GM21786 (cell line): ENCODE measurements at regions not wholly inside any gene's neighbourhood (a gene's known extent, or its start where the extent isn't known, plus 50 kb on each side); places are given as distances from the start of the nearest gene placed in this dataset.

Experiments
- ATAC-seq: cut with Tn5 transposase; IDR thresholded peaks from one replicate; pipeline ENCODE4 v1.9.1; 2021; ENCODE audit not compliant: unreplicated experiment

DNA sequence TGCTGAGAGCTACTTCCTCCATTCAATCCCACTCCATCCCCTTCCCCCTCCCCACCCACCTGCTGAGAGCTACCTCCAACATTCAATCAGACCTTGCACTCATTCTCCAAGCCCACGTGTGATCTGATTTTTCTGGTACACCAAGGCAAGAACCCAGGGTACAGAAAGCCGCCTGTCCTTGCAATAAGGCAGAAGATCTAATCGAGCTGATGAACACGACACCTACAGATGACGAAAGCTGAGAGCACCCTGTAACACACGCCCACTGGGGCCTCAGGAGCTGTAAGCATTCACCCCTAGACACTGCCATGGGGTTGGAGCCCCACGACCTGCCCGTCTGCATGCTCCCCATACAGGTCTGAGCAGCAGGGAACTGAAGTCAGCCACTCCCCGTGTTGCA is 58.3 kb downstream of the TRIML1 start:
- ATAC-seq = no peak

DNA sequence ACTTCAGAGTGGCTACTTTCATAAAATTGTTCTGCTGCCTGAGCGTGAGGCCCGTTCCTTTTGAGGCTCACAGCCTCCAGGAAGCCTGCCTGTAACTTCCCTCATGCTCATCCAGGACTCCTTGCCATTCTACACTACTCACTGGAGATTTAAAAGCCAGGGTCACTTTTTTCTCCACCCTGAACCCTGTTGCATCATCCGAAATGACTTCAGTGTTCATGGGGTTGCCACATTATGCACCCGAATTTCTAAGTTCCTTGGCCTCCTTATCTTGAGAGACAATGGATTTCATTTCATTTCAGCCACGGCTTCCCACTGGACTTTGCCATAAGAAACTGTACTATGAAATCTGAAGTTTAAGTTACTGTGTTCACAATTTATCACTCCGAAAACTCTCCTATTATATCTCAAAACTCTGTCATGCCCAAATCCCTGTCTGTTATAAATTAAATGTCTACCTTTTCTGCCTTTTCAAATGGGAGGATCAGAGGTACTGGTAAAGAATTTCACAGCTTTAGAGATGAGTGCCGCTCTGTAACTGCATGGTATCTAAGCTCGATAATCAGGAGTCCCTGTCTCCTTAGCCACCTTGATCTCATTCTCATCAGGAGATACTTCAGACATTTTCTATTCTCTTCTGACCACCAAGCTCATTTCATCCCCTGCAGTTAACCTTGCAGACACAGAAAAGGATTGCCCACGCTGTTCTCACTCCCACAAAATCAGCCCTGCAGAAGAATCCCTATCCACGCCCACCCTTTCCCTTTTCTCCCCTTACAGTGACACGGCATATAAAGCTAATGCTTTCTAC is 59.9 kb downstream of the TRIML1 start:
- no peak for ATAC-seq

GRCh38 chr4:188201851-188202250 is 62.6 kb downstream of the TRIML1 start:
- no peak for ATAC-seq

GRCh38 chr4:188206783-188207182 is 67.5 kb downstream of the TRIML1 start:
- ATAC-seq = no peak

DNA sequence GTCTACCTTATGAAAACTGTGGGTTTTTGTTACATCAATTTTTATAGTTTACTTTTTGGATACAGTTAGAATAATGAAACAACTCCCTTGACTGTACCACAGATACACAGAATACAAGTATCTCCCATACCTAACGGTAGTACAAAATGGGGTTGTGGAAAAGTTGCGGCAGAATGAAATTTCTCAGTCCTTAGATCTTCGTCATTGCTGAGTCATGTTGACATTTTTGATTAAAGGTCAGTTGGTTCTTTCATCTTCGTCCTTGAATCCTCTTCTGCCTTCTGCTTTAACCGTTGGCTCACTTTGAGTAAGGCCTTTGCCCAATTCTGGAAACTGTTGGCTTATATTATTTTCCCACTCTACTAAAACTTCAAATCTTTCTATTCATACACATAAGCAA is 75.6 kb downstream of the TRIML1 start:
- no peak for ATAC-seq

DNA sequence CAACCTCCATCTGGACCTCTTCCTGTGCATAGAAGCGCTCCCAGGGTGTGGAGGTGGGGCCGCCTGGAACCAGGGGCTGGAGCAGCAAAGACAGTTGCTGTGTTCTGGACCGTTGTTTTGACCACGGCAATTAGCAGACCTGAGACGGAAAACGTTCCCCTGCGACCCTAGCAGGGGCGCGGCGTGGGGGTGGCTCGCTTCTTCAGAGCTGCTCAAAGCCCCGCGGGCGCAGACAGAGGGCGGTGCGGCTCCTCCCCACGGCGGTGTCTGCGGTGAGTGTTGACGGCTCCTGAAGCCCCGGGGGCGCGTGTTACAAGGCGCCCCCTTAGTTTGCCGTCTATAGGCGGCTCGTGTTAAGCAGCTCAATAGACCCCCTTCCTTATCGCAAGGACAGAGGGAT is 79.2 kb downstream of the TRIML1 start:
- ATAC-seq = no peak

GRCh38 chr4:188220006-188220405 is 80.8 kb downstream of the TRIML1 start:
- ATAC-seq = no peak

DNA sequence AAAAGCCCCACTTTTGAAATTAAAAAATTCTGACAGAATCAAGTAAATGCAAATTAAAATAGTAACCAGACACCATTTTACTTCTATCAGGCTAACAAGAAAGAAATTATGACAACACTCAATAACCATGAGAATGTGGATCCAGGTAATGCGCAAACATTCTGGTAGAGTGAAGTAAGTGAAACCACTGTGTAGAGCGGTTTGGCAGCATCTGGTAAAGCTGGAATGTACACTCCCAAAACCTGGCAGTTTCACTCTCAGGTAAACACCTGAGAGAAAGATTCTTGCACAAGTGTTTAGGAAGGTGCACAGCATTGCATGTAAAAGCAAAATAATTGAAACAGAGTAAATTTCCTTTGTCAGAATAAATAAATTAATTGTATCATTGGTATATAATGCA is 81.8 kb downstream of the TRIML1 start:
- ATAC-seq = no peak

DNA sequence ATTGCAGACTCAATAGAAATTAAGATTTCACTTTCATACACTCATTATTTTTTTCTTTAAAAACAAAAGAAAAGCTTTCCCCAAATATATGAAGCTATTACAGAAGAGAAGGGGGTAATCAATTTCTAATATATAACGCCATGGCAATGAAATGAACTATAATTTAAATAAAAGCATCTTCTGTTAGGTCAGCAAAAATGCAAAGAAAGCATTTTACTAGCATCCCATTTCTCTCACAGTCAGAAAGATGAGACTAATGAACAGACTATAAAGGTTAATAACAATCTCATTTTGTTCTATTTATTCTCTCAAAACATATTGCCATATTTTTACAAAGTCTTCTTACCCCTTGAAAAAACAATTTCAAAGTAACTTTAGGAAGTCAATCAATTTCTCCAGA is 89.0 kb downstream of the TRIML1 start:
- no peak for ATAC-seq

GRCh38 chr4:188232428-188232827 is 93.2 kb downstream of the TRIML1 start:
- ATAC-seq = no peak

DNA sequence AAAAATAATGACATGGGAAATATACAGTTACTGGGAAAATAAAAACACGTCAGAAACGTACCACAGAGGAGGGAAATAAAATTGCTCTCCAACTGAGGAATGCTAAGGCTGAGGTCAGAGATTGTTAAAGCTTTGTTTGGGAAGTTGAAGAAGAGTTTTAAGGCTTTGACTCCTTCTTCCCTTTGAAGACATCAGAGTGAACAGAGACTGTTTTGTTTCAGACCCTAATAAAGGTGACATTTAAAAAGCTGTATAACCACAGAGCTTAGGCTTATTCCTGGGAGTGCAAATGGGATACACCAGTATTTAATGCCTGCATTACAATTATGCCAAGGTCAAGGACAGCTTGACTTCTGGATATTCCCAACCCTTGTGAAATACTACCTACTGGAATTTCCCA is 102.8 kb downstream of the TRIML1 start:
- no peak for ATAC-seq

- no peak for ATAC-seq
These were observed 106.4 kb downstream of the TRIML1 start for GRCh38 chr4:188245651-188246050.

- no peak for ATAC-seq
These were observed 107.2 kb downstream of the TRIML1 start for GRCh38 chr4:188246488-188246887.

- ATAC-seq = no peak
These were observed 115.0 kb downstream of the TRIML1 start for GRCh38 chr4:188254211-188254610.

DNA sequence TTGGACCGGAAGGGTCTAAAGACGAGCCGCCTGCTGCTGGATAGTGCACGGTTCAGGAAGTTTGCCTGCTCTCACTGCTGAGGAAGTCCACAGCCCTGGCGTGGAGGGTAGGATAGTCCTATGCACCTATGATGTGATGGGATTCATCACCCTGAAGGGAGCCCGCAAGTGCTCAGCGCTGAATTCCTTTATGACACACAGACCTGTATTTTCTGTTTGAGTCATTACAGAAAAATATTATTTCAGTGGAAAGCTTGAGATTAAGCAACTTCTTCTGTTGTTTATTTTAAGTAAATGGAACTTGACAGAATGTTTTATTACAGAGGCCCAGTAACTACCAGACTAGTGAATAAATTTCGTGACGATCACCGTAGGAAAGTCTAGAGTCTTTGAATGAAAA is 123.2 kb downstream of the TRIML1 start:
- no peak for ATAC-seq

DNA sequence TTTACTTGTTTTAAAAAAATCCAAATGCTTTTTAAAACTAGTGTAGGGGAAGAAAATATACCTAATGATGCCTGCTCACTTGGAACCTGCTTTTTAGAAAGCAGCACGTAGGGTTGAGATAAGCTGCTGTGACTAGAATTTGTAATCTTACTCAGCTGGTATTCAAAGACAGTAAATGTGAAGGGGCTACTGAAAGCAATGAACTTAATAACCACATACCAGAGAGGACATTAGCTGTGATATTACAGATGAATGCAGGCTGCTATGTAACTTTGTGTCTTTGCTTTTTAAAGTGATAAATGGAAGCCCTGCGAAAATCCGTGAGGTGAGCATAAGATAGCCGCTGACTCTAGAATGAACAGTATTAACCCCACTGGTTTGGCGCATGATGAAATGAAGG is 124.1 kb downstream of the TRIML1 start:
- no peak for ATAC-seq

DNA sequence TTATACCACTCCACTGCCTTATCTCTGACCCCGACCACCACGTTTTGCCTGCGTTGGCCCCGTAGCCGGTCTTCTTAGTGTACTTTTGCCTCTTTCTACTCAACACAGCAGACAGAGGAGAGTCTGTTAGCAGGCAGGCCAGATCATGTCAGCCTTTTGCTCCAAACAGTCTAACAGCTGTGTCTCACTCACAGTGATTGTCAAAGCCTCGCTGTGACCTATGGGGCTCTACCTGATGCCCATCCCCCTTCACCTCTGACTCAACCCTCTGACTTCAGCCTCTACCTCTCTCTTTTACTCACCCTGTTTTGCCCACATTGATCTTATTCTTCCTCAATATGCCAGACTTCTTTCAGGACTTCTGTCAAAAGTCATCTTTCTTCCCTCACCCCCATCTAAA is 127.1 kb downstream of the TRIML1 start:
- no peak for ATAC-seq

- no peak for ATAC-seq
These were observed 129.1 kb downstream of the TRIML1 start for GRCh38 chr4:188268131-188268908.

DNA sequence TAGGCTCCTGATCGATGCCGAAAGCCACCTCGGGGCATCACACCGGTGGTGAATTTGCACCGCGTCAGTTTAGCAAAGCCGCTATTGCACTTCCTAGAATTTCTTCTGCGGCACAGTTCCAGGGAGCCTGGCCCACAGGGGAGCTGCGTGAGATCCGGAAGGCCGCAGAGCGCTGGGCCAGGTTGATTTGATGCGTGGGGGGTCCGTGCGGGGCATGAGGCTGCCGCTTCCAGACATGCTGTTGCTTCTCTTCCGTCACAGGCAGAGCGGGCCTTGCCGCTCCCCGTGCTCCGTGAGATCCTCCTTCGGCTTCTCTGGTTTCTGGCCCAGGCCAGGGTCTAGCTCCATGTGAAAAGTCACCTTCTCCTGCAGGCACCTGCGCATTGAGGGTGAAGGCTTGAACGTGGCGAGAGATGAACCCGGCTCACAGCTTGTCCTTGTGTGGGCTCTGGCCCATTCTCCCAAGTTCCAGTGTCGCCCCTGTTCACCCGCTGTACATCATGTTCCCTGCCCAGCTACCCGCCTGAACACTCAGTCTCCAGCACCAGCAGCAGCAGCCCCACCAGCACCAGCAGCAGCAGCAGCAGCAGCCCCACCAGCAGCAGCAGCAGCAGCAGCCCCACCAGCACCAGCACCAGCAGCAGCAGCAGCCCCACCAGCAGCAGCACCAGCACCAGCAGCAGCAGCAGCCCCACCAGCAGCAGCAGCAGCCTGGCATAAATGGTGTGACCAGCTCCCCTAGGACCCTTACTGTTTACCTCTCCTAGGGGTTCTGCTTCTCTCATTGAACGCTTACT is 131.2 kb downstream of the TRIML1 start:
- ATAC-seq = no peak

GRCh38 chr4:188275686-188276085 is 136.4 kb downstream of the TRIML1 start:
- no peak for ATAC-seq

DNA sequence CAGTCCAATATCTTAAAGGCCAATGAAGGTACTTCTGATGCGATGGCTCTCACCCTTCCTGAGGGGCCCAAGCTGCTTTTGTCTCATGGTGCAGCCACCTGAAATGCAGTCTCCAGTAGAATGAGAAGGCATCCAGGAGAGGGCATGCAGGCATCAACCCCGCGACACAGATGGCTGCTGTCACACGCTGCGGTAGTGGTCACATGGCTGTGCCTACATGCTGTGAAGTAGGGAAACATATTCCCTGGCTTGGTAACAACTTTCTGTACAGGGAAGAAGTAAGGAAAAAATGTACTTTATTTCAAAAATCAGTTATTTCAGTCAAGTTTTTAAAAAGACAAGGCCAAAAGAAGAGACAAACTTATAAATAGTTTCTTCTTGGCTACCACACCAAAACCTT is 139.9 kb downstream of the TRIML1 start:
- ATAC-seq = no peak
